Adrenal gland (tissue), 9 donors: ENCODE measurements at regions not wholly inside any gene's neighbourhood (a gene's known extent, or its start where the extent isn't known, plus 50 kb on each side); places are given as distances from the start of the nearest gene placed in this dataset.

Source experiments
- DNase-seq, 7 donors: peaks; one replicate each; pipeline ENCODE4 v3.0.0-alpha.2; 2019 to 2020
- H3K27ac ChIP-seq, 5 donors: fragments of 200-600 bp; sonication (generic) in 4 of 5; 1 replicate in 3 of 5; 2 replicates in 2 of 5; pipeline versions ENCODE4 v1.5.1 to v1.8.0; 2016 to 2020; ENCODE audit warnings: mild to moderate bottlenecking in 1 of 5
- H3K27me3 ChIP-seq: fragments of 200-600 bp; 2 replicates; pipeline ENCODE4 v1.8.0; 2021
- H3K36me3 ChIP-seq, 2 donors: fragments of 200-600 bp; replicated peaks in 1 of 2; 1 replicate in 1 of 2; 2 replicates in 1 of 2; pipeline versions ENCODE4 v1.5.1 to v1.8.0; 2018 to 2022
- H3K4me1 ChIP-seq, 2 donors: fragments of 200-600 bp; replicated peaks in 1 of 2; 1 replicate in 1 of 2; 2 replicates in 1 of 2; pipeline versions ENCODE4 v1.5.1 to v1.8.0; 2018 to 2021
- H3K4me3 ChIP-seq, 4 donors: fragments of 200-600 bp; sonication (generic) in 3 of 4; one replicate each; pipeline ENCODE4 v1.5.1; 2016 to 2018
- H3K9me3 ChIP-seq, 3 donors: fragments of 200-600 bp; sonication (generic) in 1 of 3; replicated peaks in 1 of 3; 1 replicate in 2 of 3; 2 replicates in 1 of 3; pipeline versions ENCODE4 v1.5.1 to v1.8.0; 2016 to 2021
- POLR2A ChIP-seq, 2 donors: fragments of 450-650 bp; IDR thresholded peaks; one replicate each; pipeline ENCODE4 v1.6.1; 2017; ENCODE audit warnings: antibody characterized with exemption in 2 of 2, mild to moderate bottlenecking in 2 of 2, moderate library complexity in 1 of 2
- WGBS, 4 donors: extraction: QIAGEN DNeasy Blood & Tissue Kit in 2 of 4; methylation state at CpG; one replicate each; pipeline versions ENCODE4 v1.1.5 to v1.1.7; 2013 to 2017; 5-methylcytosine and 5-hydroxymethylcytosine counted together
- intact Hi-C, 2 donors: fragments of 100-400 bp; cut with DNase I; formaldehyde crosslinking; loops; one replicate each; pipeline versions ENCODE4 v1.14.1 to v1.15.0; 2022 to 2023
- microRNA-seq, 3 donors: library from miRNA; unstranded; fragments of <30 nt; microRNA quantifications; one replicate each; pipeline ENCODE4, GENCODE V29; 2017 to 2020
- small RNA-seq, 2 donors: library from RNA; depleted of rRNA; stranded (forward); fragments of <200 nt; gene quantifications; one replicate each; pipeline ENCODE3, GENCODE V24; 2016
- TF ChIP-seq, protein P1 (sequence below), 6 experiments: fragments of 450-650 bp in 4 of 6; fragments of 200-600 bp in 2 of 6; sonication (generic) in 1 of 6; IDR thresholded peaks; 1 replicate in 5 of 6; 2 replicates in 1 of 6; pipeline versions ENCODE4 v1.5.1 to v1.8.0; 2016 to 2021; ENCODE audit warnings: antibody characterized with exemption in 6 of 6, mild to moderate bottlenecking in 2 of 6, moderate library complexity in 1 of 6
- donor health status: healthy with polysubstance abuse.
- donor health status: Bipolar disorder and iron deficiency.
- donor health status: DM: yes; HTN: yes; CAD: no.
- donor health status: DM: no; HTN: no; CAD: no.
- donor health status: DM: no; HTN: no; CAD: no.

DNA sequence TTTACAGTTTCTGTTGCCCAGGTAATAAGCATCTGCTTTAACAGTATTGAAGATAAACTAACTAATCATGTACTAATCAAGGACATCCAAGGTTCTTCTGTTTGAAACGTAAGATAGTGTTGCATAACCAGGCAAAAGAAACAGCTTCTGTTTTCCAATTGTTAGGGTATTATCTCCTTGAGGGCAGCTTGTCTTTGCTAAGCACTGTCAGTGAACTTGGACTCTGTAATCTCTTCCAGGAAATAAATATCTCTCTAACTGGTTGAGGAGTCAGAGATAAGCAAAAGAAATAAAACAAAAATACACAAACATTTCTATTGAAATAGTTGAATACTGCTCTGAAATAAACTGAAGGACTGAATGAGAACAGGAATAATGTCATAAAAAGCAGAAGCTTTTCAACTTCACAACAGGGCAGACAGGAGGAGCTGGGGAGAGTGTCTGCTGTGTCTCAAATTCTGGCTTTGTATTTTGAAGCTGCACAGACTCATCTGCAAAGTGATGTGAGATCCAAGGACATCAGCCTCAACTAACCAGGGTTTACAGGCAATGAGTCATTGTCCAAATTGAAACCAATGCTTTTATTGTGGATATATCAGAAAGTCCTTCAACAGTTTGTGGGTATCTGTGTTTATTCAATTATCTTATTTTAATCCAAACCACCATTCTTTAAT lies 1253.0 kb upstream of the PCDH7 start:
- TF ChIP-seq, protein P1, sequence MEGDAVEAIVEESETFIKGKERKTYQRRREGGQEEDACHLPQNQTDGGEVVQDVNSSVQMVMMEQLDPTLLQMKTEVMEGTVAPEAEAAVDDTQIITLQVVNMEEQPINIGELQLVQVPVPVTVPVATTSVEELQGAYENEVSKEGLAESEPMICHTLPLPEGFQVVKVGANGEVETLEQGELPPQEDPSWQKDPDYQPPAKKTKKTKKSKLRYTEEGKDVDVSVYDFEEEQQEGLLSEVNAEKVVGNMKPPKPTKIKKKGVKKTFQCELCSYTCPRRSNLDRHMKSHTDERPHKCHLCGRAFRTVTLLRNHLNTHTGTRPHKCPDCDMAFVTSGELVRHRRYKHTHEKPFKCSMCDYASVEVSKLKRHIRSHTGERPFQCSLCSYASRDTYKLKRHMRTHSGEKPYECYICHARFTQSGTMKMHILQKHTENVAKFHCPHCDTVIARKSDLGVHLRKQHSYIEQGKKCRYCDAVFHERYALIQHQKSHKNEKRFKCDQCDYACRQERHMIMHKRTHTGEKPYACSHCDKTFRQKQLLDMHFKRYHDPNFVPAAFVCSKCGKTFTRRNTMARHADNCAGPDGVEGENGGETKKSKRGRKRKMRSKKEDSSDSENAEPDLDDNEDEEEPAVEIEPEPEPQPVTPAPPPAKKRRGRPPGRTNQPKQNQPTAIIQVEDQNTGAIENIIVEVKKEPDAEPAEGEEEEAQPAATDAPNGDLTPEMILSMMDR (IDR thresholded peaks at IDR 0.05) = no peak
- no peak for TF ChIP-seq POLR2A (IDR thresholded peaks at IDR 0.05)
- no peaks in the 10 kb centered on the region for H3K9me3 ChIP-seq
- H3K27ac ChIP-seq = no peak overlapping the region
- H3K27me3 ChIP-seq = no peaks in the 10 kb centered on the region
- peak in 3 of 7 donors; percentile 8 to 52 (median 17) for DNase-seq
- intact Hi-C loops = no loop called here
- no peaks in the 10 kb centered on the region for H3K36me3 ChIP-seq
- no peak overlapping the region for H3K4me3 ChIP-seq
- 13 to 29% (median 19%) methylated on average over 1 of the region's 1 CpG for WGBS, 4 donors
- H3K4me1 ChIP-seq = no peaks in the 10 kb centered on the region

Small RNA genes in the stretch of these regions (microRNA-seq; reads per million reads assigned to microRNA genes)
- gene MIR4275 = 0 reads per million in 3 donors

Small RNA genes in the stretch of these regions (small RNA-seq; reads per million reads assigned to genes)
- gene RF00019 = 0 reads per million in 2 donors
- 0 reads per million in 2 donors for gene RN7SL101P
